ENCODE measurements at regions not wholly inside any gene's neighbourhood (a gene's known extent, or its start where the extent isn't known, plus 50 kb on each side); places are given as distances from the start of the nearest gene placed in this dataset.

GRCh38 chr20:52379723-52380336, 188.3 kb upstream of the ZFP64 start:
- DNase-seq = no peak

GRCh38 chr20:52372169-52372568, 180.6 kb upstream of the ZFP64 start:
- no peak for DNase-seq

- no peak for DNase-seq
Observed at GRCh38 chr20:52365688-52366087, 174.1 kb upstream of the ZFP64 start.

GRCh38 chr20:52364405-52364804, 172.8 kb upstream of the ZFP64 start:
- DNase-seq = no peak

- DNase-seq = no peak
Observed at GRCh38 chr20:52361650-52362049, 170.1 kb upstream of the ZFP64 start.

- DNase-seq = no peak
Observed at GRCh38 chr20:52349806-52350205, 158.2 kb upstream of the ZFP64 start.

- no peak for DNase-seq
Observed at GRCh38 chr20:52348434-52348833, 156.9 kb upstream of the ZFP64 start.

GRCh38 chr20:52346797-52347196, 155.2 kb upstream of the ZFP64 start:
- no peak for DNase-seq

- DNase-seq = no peak
Observed at GRCh38 chr20:52342913-52343312, 151.3 kb upstream of the ZFP64 start.

GRCh38 chr20:52340036-52340634, 148.6 kb upstream of the ZFP64 start:
- DNase-seq = no peak

- no peak for DNase-seq
Observed at GRCh38 chr20:52332649-52333250, 141.2 kb upstream of the ZFP64 start.

- DNase-seq = no peak
Observed at GRCh38 chr20:52332230-52332629, 140.7 kb upstream of the ZFP64 start.

GRCh38 chr20:52331655-52332054, 140.1 kb upstream of the ZFP64 start:
- no peak for DNase-seq

GRCh38 chr20:52321396-52321795, 129.8 kb upstream of the ZFP64 start:
- DNase-seq = no peak

GRCh38 chr20:52318651-52319050, 127.1 kb upstream of the ZFP64 start:
- no peak for DNase-seq

GRCh38 chr20:52313341-52313963, 121.9 kb upstream of the ZFP64 start:
- DNase-seq = peak; percentile 47

GRCh38 chr20:52312132-52312729, 120.7 kb upstream of the ZFP64 start:
- peak; percentile 63 for DNase-seq

GRCh38 chr20:52311209-52311794, 119.7 kb upstream of the ZFP64 start:
- no peak for DNase-seq

GRCh38 chr20:52309181-52309580, 117.6 kb upstream of the ZFP64 start:
- DNase-seq = no peak

GRCh38 chr20:52306477-52306876, 114.9 kb upstream of the ZFP64 start:
- DNase-seq = no peak

GRCh38 chr20:52305858-52306257, 114.3 kb upstream of the ZFP64 start:
- DNase-seq = no peak

GRCh38 chr20:52305024-52305645, 113.6 kb upstream of the ZFP64 start:
- DNase-seq = no peak

Measured in skin of body (tissue), 1 donor.